ENCODE measurements at regions not wholly inside any gene's neighbourhood (a gene's known extent, or its start where the extent isn't known, plus 50 kb on each side); places are given as distances from the start of the nearest gene placed in this dataset.

GRCh38 chr2:52128081-52128480, 1096.1 kb upstream of the NRXN1 start:
- no peaks in the 10 kb centered on the region for H3K9me3 ChIP-seq (ENCODE audit: low read depth)
- H3K9me2 ChIP-seq (replicated peaks; ENCODE audit: insufficient read depth), result no peaks in the 10 kb centered on the region
- H3K4me3 ChIP-seq, result no peak overlapping the region
- TF ChIP-seq, protein P1, sequence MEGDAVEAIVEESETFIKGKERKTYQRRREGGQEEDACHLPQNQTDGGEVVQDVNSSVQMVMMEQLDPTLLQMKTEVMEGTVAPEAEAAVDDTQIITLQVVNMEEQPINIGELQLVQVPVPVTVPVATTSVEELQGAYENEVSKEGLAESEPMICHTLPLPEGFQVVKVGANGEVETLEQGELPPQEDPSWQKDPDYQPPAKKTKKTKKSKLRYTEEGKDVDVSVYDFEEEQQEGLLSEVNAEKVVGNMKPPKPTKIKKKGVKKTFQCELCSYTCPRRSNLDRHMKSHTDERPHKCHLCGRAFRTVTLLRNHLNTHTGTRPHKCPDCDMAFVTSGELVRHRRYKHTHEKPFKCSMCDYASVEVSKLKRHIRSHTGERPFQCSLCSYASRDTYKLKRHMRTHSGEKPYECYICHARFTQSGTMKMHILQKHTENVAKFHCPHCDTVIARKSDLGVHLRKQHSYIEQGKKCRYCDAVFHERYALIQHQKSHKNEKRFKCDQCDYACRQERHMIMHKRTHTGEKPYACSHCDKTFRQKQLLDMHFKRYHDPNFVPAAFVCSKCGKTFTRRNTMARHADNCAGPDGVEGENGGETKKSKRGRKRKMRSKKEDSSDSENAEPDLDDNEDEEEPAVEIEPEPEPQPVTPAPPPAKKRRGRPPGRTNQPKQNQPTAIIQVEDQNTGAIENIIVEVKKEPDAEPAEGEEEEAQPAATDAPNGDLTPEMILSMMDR (IDR thresholded peaks at IDR 0.05; ENCODE audit: poor library complexity), result no peak
- TF ChIP-seq EZH2phosphoT487 (IDR thresholded peaks at IDR 0.05; ENCODE audit: low read depth, severe bottlenecking, unreplicated experiment) (no peak), EZH2 (IDR thresholded peaks at IDR 0.05; ENCODE audit: borderline replicate concordance) (no peak)
- no peaks in the 10 kb centered on the region for H3K36me3 ChIP-seq (replicated peaks; ENCODE audit: insufficient read depth, low read depth)
- no peaks in the 10 kb centered on the region for H3K79me2 ChIP-seq
- no peaks in the 10 kb centered on the region for H4K20me1 ChIP-seq (ENCODE audit: insufficient read depth, poor library complexity, severe bottlenecking)
- no peak overlapping the region for H3K27ac ChIP-seq
- no peak overlapping the region for H3K4me2 ChIP-seq
- H3K4me1 ChIP-seq (ENCODE audit: insufficient read depth), result no peaks in the 10 kb centered on the region
- 75% methylated on average over 3 of the region's 3 CpGs for WGBS (ENCODE audit: low lambda C conversion rate, missing lambda C conversion rate)
- no peak for DNase-seq (ENCODE audit: low spot score)
- H3K27me3 ChIP-seq, result no peaks in the 10 kb centered on the region
- H2AFZ ChIP-seq, result no peak overlapping the region

DNA sequence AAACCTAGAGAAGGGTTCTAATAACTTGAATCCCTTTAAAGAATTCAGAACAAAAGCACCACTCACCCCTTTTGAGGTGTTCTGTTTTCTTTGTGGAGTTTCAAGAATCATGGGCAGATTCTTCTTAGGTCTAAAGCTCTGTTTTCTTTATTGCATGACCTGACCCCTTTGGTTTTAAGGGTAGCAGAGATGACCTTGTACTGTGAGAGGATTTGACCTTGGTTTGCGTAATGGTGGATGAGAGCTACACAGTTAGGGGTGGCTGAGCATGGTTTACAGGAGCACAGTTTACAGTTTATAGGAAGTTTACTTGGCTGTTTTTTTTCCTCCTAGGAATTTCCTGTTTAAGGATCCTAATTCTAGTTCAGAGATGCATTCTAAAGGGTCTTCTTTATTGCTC, 1095.6 kb upstream of the NRXN1 start:
- no peaks in the 10 kb centered on the region for H3K27me3 ChIP-seq
- H3K4me2 ChIP-seq, result no peak overlapping the region
- H2AFZ ChIP-seq, result no peak overlapping the region
- no peaks in the 10 kb centered on the region for H3K9me2 ChIP-seq (replicated peaks; ENCODE audit: insufficient read depth)
- no peaks in the 10 kb centered on the region for H3K9me3 ChIP-seq (ENCODE audit: low read depth)
- no peak overlapping the region for H3K4me3 ChIP-seq
- no peak for DNase-seq (ENCODE audit: low spot score)
- H3K36me3 ChIP-seq (replicated peaks; ENCODE audit: insufficient read depth, low read depth), result no peaks in the 10 kb centered on the region
- WGBS (ENCODE audit: low lambda C conversion rate, missing lambda C conversion rate), result 88% methylated on average over 1 of the region's 1 CpG
- no peaks in the 10 kb centered on the region for H3K4me1 ChIP-seq (ENCODE audit: insufficient read depth)
- no peak overlapping the region for H3K27ac ChIP-seq
- no peaks in the 10 kb centered on the region for H3K79me2 ChIP-seq
- TF ChIP-seq EZH2phosphoT487 (IDR thresholded peaks at IDR 0.05; ENCODE audit: low read depth, severe bottlenecking, unreplicated experiment), result no peak
- no peak for TF ChIP-seq EZH2 (IDR thresholded peaks at IDR 0.05; ENCODE audit: borderline replicate concordance)
- TF ChIP-seq, protein P1 (IDR thresholded peaks at IDR 0.05; ENCODE audit: poor library complexity), result no peak
- H4K20me1 ChIP-seq (ENCODE audit: insufficient read depth, poor library complexity, severe bottlenecking), result no peaks in the 10 kb centered on the region

GRCh38 chr2:52117299-52117698, 1085.4 kb upstream of the NRXN1 start:
- Histone ChIP-seq H4K20me1 (ENCODE audit: insufficient read depth, poor library complexity, severe bottlenecking) (no peaks in the 10 kb centered on the region), H2AFZ (no peak overlapping the region), H3K9me3 (ENCODE audit: low read depth) (no peaks in the 10 kb centered on the region), H3K27me3 (no peaks in the 10 kb centered on the region), H3K4me1 (ENCODE audit: insufficient read depth) (no peaks in the 10 kb centered on the region), H3K4me3 (no peak overlapping the region), H3K27ac (no peak overlapping the region), H3K4me2 (no peak overlapping the region), H3K9me2 (replicated peaks; ENCODE audit: insufficient read depth) (no peaks in the 10 kb centered on the region), H3K79me2 (no peaks in the 10 kb centered on the region), H3K36me3 (replicated peaks; ENCODE audit: insufficient read depth, low read depth) (no peaks in the 10 kb centered on the region)
- TF ChIP-seq EZH2 (IDR thresholded peaks at IDR 0.05; ENCODE audit: borderline replicate concordance) (no peak), EZH2phosphoT487 (IDR thresholded peaks at IDR 0.05; ENCODE audit: low read depth, severe bottlenecking, unreplicated experiment) (no peak)
- TF ChIP-seq, protein P1 (IDR thresholded peaks at IDR 0.05; ENCODE audit: poor library complexity), result no peak
- no peak for DNase-seq (ENCODE audit: low spot score)
- WGBS (ENCODE audit: low lambda C conversion rate, missing lambda C conversion rate), result 66% methylated on average over 3 of the region's 3 CpGs

DNA sequence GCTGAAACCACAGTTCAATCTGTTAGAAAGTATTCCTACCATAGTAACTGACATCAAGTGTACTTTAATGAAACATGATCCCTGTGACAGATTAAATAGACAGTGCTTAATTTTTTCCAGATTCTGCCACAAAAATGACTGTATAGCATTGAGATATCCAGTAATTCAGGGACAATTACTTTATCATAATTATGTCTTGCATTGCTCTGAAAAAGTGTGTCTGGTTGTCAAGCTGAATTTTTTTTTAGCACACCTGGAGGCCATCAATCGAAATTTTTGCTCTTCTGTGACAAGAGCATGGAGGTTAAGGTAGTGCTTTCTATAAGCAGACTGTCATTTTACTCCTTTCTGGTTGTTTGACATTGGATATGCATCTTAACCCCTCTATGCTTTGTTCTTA, 1083.8 kb upstream of the NRXN1 start:
- Histone ChIP-seq H3K4me1 (ENCODE audit: insufficient read depth) (no peaks in the 10 kb centered on the region), H3K79me2 (no peaks in the 10 kb centered on the region), H3K27ac (no peak overlapping the region), H3K9me2 (replicated peaks; ENCODE audit: insufficient read depth) (no peaks in the 10 kb centered on the region), H3K27me3 (no peaks in the 10 kb centered on the region), H3K4me2 (no peak overlapping the region), H3K9me3 (ENCODE audit: low read depth) (no peaks in the 10 kb centered on the region), H2AFZ (no peak overlapping the region), H3K4me3 (no peak overlapping the region), H3K36me3 (replicated peaks; ENCODE audit: insufficient read depth, low read depth) (no peaks in the 10 kb centered on the region), H4K20me1 (ENCODE audit: insufficient read depth, poor library complexity, severe bottlenecking) (no peaks in the 10 kb centered on the region)
- TF ChIP-seq, protein P1 (IDR thresholded peaks at IDR 0.05; ENCODE audit: poor library complexity), result no peak
- TF ChIP-seq EZH2 (IDR thresholded peaks at IDR 0.05; ENCODE audit: borderline replicate concordance) (no peak), EZH2phosphoT487 (IDR thresholded peaks at IDR 0.05; ENCODE audit: low read depth, severe bottlenecking, unreplicated experiment) (no peak)
- 43% methylated on average over 1 of the region's 1 CpG for WGBS (ENCODE audit: low lambda C conversion rate, missing lambda C conversion rate)
- no peak for DNase-seq (ENCODE audit: low spot score)
